HG03039 (cell line): ENCODE measurements at regions not wholly inside any gene's neighbourhood (a gene's known extent, or its start where the extent isn't known, plus 50 kb on each side); places are given as distances from the start of the nearest gene placed in this dataset.

ENCODE experiments used
- ATAC-seq: cut with Tn5 transposase; IDR thresholded peaks from one replicate; pipeline ENCODE4 v1.9.1; 2021; ENCODE audit warnings: mild to moderate bottlenecking, moderate library complexity; ENCODE audit not compliant: unreplicated experiment

DNA sequence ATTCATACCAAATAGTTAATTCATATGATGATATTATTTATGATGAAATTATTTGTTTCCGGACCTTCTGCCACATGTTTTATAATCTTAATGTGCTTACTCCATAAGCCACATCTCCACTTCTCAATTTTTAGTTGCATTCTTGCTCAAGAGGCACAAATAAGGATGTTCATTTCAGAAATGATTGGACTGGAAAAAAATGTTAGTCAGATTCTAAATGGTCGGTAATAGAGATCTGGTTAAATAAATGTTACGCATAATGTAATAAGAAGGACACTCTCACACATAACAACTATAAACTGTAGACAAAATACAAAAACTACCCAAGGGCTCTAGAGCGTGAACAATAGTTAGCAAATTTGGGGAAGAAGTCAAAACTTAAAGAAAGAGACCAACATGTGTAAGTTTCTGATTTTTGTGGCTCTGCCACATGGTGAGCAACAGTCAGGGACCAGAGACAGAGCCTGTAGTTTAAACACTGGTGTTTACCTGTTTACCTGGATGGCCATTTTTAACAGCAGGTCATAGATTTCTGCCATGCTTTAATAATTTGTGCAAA lies 554.3 kb upstream of the CLINT1 start:
- ATAC-seq, result no peak

DNA sequence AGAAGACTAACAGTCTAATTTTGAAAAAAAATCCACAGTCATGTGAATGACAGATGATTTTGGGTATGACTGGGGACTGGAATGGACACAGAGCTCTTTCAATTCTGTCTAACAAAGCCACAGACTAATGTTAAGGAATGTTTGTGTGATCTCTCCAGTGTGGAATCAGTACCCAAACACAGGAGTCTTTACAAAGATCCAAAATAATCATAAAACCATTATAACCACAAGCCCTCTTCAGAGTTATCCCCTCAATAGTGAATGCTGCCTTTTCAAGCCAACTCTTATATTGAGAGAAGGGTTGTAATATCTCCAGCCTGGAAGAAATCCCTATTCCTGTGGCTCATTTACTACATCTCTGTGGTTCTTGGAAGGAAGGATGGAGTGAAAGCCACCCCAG lies 552.0 kb upstream of the CLINT1 start:
- no peak for ATAC-seq

DNA sequence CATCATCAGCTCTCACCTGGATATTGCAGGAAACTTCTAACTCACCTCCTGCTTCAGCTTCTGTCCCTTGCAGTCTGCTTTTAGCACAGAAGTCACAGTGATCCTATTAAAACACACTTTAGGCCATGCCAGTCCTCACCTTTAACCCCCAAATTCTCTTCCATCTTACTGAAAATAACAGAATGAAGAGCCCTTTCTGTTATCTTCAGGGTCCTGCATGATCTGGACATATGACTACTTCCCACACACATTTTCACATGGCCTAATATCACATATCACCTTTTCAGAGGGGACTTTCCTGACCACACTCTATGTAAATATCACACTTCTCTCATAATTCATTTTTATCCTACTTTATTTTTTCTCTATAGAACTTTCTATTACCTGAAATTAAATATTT lies 550.6 kb upstream of the CLINT1 start:
- ATAC-seq, result no peak

GRCh38 chr5:158407824-158408195 lies 548.9 kb upstream of the CLINT1 start:
- no peak for ATAC-seq

DNA sequence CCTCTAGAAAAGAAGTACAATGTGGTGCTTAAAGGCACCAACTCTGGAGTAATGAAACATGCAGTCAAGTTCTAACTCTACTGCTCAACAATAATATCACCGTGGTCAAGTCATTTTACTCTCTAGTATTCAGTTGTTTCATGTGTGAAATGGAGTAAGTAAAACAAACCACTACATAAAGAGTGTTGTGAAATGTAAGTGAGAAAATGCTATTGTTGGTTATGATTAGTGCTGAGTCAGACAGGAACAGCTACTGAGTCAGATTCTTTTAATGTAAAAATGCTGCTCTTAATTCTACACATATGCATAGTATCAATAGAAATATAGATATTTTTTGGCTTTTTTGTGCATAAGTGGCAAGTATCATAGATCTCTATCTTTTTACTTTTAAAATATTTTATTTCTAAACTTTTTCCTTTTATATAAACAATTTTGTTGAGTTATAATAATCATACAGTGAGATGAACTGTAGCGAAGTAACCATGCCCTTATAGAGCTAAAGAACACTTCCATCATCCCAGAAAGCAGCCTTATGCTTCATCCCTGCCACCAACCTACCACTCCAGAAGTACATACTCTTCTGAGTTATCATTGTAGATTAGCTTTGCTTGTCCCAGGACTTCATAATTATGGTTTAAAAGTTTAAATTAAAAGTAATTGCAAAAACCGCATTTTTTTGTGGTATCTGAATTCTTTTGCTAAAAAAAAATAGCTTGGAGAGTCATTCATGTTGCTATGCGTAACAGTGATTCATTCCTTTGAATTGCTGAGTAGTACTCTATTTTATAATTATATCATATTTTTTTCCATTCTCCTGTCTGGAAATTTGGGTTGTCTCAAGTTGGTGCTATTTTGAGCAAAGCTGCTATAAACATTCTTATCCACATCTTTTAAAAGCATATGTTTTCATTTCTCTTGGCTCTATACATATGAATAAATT lies 548.2 kb upstream of the CLINT1 start:
- peak; percentile 61 for ATAC-seq

DNA sequence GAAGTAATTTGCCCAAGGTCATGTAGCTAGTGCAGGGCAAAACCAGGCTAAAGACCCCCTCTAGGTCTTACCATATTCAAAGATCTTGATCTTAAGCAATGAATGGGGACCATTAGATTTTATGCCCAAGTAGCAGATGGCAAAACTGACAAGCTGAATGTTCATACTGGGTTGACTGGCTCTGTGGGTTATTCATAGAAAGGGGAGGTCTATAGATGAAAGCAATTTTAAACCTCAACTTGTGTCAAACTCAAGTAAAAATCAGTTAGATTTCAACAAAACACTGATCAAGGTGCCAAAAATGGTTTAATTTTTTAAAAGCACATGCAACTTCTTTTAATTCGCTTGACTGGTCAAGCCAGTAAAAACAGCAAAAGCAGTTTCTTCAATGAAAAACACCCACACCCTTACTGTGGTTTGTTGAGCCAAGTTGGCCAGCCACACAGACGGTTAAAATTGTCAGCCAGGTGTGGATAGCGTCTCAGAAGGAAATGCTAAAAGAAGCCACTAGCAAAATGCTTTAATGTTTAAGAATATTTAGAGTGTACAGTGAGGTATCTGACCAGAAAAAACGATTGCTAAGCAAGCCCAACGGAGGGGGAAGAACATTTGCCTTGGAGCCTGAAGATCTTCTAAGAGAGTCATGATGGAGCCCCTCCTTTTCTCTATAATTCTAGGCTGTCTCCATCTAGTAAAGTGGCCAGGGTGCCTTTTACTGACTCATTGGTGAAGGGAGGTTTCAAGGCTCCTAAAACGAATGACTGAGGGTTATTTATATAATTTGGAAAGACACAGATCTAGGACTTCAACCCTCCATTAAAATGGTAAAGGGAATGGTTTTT lies 539.6 kb upstream of the CLINT1 start:
- peak; percentile 78 for ATAC-seq

GRCh38 chr5:158397278-158397677 lies 538.3 kb upstream of the CLINT1 start:
- no peak for ATAC-seq

DNA sequence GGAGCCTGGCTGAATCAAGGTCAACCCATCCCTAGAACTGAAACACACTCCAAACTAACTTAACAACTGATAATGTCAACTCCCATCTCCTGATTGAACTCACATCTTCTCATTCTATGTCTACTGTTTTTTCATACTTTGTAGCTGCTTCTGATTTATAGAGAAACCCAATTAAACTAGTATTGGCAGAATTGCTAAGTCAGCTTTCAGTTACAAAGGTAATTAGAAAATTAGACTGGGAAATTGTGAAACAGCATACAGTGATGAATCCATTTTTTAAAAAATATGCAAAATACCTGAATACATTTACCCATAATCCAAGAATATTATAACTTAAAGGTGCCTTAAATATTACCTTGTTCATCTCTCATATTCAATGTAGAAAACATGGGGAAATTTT lies 535.2 kb upstream of the CLINT1 start:
- no peak for ATAC-seq

DNA sequence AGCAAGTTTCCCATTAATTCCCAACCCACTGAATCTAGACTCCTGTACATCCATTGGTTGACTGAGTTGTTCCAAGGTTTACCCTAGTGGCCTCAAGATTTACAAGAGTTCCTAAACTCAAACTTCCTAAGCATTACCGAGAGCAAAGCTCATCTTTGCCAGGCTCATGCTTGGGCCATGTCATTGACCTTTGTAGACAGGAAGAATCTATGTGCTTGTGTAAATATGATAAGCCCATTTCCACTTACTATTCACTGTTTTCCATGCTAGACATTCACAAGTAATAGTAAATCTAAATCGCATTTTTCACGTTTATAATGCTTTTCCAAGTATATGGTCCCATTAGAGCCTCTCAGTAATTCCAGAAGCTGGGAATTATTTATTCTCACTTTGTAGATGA lies 534.5 kb upstream of the CLINT1 start:
- ATAC-seq, result no peak

DNA sequence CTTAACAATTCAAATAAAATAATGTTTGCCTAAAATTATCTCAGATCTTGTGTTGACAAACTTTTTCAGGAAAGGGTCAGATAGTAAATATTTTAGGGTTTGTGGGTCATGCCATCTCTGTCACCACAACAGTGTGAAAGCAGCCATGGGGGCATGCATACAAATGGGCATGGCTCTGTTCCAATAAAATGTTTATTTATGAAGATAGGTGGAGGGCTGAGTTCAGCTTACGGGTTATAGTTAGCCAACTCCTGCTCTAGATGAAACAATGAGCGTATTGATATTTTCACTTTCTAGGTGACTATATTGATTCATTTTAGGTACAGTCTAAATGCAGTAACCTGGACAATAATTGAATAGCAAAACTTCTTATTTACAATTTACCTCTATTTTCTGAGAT lies 533.8 kb upstream of the CLINT1 start:
- ATAC-seq, result no peak

DNA sequence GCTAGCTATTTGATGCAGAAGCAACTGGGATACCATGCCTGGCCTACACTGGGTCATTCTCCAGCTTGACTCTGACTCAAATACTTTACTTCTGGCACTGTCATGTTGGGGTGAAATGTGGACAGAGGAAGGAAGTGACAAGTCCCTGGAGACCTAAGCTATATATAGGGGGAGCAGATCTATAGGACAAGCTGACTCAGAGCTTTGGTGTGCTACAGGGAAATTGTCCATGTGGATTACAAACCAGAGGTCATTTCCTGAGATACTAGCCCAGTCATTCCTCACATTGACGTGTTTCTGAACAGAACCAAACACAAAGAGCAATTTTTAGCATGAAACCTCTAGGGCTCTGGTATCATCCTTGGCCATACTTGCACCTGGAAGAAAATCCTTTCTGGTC lies 531.6 kb upstream of the CLINT1 start:
- no peak for ATAC-seq

DNA sequence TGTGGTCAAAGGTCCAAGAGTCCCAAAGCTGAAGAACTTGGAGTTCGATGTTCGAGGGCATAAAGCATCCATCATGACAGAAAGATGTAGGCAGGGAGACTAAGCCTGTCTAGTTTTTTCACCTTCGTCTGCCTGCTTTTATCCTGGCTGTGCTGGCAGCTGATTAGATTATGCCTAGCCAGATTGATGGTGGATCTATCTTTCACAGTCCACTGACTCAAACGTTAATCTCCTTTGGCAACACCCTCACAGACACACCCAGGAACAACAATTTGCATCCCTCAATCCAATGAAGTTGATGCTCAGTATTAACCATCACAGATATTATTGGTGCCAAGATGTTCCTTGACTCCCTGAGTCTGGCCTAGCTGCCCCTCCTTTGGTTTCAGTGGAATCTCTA lies 530.8 kb upstream of the CLINT1 start:
- ATAC-seq, result no peak

DNA sequence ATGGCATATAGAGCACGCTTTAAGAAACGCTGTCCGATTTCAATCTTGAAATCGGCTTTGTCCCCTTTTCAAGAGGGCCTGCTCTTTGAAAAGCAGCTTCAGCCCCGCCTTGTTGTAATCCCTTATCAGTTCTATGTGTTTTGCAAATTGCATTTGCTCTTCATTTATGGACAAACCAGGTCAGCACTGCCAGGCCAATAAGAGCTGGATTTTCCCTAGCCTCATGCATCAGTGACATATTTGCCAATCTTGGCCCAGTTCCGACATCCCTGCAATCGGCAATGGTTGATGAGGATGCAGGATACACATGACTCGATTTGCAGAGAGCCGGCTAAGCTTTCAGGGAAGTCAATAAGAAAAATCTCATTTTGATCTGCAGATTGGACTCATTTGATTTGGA lies 529.1 kb upstream of the CLINT1 start:
- ATAC-seq, result no peak

DNA sequence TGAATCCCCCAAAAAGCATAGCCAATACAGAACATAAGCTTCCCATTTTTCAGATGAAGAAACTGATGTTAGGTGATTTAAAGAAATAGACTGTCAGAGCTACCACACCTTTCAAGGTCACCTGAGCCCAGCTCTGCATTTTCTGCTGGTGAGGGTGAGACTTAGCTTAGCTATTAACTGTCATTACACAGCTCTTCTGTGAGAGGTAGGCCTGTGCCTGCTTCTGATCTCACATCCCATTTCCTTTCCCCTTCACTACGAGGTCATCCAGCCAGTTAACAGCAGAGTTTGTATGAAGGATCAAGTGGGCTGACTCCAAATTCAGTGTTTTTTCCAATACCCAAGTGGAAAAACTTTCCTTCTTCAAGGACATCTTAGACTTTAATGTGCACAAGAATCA lies 528.6 kb upstream of the CLINT1 start:
- ATAC-seq, result no peak

DNA sequence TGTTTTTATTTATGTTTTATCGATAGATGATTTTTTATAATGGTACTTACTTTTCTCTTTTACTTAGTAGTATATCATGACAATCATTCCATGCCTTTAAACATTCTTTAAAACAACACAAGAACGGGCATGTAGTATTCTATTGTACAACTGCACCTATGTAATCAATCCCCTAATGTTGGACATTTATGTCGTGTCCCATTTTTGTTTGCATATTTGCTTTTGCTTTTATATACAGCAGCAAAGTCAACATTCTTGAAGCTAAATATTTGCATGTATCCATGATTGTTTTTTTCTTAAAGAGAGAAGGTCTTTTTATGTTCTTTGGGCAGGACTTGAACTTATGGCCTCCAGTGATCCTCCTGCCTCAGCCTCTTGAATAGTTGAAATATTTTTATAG lies 527.0 kb upstream of the CLINT1 start:
- ATAC-seq, result no peak

- ATAC-seq, result no peak
Measured at GRCh38 chr5:158384535-158385481, 525.9 kb upstream of the CLINT1 start.

DNA sequence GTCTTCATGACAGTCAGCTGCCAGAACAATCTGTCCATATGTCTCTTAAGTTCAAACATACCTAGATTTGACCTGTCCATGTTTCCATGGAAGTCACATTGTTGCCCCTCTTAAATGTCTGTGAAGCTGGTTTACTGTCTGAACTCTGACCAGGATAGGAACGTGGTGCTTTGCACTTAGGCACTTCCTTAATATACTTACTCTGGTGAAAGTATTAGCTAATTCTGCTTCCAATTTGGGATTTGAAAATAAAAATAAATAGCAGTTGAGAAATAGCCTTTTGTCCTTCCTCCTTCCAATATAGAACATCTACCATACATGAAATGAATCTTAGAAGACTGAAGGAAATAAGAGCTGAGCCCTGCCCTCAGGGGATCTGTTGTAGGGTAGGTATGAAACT lies 524.5 kb upstream of the CLINT1 start:
- ATAC-seq, result no peak

DNA sequence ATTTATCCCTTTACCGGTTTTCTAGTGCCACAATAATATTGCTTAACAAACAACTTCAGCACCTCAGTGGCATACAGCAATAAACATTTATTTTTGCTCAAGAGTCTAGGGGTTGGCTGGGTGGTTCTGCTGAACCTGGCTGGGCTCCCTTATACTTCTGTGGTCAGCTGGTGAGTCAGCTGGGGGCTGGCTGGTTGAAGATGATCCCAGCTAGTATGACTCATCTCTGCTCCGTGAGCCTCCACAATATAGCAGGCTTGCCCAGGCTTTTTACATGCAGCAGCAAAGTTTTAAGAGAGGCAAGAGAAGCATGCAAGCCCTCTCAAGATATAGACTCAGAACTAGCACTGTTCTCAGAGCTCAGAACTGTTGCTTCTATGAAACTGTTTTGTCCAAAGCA lies 523.5 kb upstream of the CLINT1 start:
- ATAC-seq, result peak; percentile 94

DNA sequence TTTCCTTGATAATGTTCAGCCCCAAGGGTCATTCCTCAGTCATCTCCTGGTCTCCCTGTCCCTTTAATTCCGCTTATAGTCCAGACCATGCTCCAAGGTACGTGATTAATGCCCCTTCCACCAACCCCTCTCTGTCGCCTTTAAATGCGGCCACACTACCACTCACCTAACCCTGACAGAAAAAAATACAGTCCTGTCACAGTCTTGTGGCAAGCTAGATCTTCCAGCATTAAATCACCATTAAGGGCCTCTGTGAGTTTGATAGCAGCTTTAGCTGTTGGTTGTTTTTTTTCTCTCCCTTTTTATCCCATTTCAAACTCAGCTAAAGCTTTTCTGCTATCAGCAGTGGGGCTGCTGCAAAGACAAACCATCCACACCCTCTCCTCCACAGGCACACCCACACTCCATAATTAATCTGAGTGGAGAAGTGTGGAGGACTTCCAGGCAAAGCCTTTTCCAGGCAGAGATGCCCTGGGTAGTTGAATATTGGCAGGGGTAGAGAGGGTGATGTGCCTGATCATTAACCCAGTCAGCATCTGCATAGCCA lies 522.7 kb upstream of the CLINT1 start:
- ATAC-seq, result no peak

DNA sequence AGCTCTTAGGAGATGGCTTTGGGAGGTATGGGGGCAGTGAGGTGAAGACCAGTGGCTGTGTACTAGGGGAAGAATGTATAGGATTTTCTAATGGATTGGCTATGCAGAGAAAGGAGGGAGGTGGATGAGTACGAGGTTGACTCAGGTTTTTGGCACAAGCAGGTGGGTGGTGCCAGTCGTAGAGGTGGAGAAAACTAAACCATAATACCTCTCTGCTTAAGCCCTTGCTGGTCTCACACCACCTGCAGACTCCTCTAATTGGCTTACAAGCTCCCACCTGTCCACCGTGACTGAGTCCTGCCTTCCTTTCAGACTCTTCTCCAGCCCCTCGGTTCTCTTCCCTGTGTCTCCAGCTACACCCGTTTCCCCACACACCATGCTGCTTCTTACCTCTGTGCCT lies 521.7 kb upstream of the CLINT1 start:
- no peak for ATAC-seq
